Omental fat pad (tissue), 3 donors: ENCODE measurements at regions not wholly inside any gene's neighbourhood (a gene's known extent, or its start where the extent isn't known, plus 50 kb on each side); places are given as distances from the start of the nearest gene placed in this dataset.
"Not testable (repeated sequence)": the region's sequence is repeated elsewhere in the genome, so short reads cannot be mapped to it uniquely, and the experiment has no call there.

Experiments used
- ATAC-seq: fragments of 150-250 bp; one replicate; pipeline ENCODE4 v1.9.1; 2016; ENCODE audit warnings: mild to moderate bottlenecking, moderate library complexity; ENCODE audit not compliant: low FRiP score
- DNase-seq: peaks from one replicate; pipeline ENCODE4 v3.0.0-alpha.2; 2019; ENCODE audit warnings: low spot score
- TF ChIP-seq, protein P1 (sequence below), 3 donors: fragments of 450-650 bp; IDR thresholded peaks; one replicate each; pipeline ENCODE4 v1.5.1; 2016 to 2017; ENCODE audit warnings: antibody characterized with exemption in 3 of 3, mild to moderate bottlenecking in 3 of 3, moderate library complexity in 2 of 3

- TF ChIP-seq, protein P1, sequence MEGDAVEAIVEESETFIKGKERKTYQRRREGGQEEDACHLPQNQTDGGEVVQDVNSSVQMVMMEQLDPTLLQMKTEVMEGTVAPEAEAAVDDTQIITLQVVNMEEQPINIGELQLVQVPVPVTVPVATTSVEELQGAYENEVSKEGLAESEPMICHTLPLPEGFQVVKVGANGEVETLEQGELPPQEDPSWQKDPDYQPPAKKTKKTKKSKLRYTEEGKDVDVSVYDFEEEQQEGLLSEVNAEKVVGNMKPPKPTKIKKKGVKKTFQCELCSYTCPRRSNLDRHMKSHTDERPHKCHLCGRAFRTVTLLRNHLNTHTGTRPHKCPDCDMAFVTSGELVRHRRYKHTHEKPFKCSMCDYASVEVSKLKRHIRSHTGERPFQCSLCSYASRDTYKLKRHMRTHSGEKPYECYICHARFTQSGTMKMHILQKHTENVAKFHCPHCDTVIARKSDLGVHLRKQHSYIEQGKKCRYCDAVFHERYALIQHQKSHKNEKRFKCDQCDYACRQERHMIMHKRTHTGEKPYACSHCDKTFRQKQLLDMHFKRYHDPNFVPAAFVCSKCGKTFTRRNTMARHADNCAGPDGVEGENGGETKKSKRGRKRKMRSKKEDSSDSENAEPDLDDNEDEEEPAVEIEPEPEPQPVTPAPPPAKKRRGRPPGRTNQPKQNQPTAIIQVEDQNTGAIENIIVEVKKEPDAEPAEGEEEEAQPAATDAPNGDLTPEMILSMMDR (IDR thresholded peaks at IDR 0.05) = no peak
- DNase-seq (no peak), ATAC-seq (no peak)
Observed at GRCh38 chr10:117621795-117622420, 79.4 kb downstream of the EMX2 start.

GRCh38 chr10:117622471-117623184 lies 80.1 kb downstream of the EMX2 start:
- no peak for DNase-seq
- ATAC-seq = no peak
- TF ChIP-seq, protein P1 (IDR thresholded peaks at IDR 0.05) = no peak

DNA sequence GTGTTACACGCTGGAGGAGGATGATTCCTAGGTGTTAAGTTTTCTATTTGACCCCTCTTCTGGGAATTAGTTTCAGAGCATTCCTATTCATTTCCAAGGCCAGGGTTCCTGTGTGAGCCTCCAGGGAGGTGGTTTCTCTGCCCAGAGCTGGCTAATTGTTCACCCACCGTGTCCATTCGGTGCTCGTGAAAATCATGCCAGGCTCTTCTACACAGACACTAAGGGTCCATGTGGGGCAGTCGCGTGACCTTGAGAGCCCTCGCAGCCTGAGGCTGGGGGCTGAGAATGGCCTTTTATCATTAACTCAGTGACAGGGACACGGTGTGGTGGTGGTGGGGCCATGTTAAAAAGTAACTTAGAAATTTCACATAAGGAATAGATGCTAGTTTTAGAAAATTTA lies 83.7 kb downstream of the EMX2 start:
- TF ChIP-seq, protein P1 (IDR thresholded peaks at IDR 0.05) = no peak
- no peak for ATAC-seq
- no peak for DNase-seq

DNA sequence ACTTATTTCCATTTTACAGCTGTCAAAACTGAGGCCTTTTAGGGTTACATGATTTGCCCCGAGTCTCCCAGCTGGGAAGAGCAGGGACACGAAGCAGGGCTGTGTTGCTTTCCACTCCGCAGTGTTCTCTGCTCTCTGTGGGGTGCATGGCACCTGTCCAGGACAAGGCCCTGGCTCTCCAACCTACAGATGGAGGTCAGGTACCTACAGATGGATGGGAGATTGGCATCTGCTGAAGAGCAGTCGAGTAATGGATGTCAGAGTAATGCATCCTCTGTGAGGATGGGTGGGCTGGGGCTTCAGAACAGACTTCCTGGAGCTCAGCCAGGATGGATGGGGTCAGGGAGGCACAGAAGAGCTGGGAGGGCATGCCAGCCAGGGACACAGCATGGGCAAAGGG lies 85.0 kb downstream of the EMX2 start:
- DNase-seq (no peak), ATAC-seq (no peak)
- TF ChIP-seq, protein P1 (IDR thresholded peaks at IDR 0.05) = no peak

DNA sequence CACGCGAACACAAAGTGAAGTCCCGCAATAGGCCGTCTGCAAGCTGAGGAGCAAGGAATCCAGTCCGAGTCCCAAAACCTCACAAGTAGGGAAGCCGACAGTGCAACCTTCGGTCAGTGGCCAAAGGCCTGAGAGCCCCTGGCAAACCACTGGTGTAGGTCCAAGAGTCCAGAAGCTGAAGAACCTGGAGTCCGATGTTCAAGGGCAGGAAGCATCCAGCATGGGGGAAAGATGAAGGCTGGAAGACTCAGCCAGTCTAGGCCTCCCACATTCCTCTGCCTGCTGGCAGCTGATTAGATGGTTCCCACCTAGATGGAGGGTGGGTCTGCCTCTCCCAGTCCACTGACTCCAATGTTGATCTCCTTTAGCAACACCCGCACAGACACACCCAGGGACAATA lies 87.2 kb downstream of the EMX2 start:
- not testable (repeated sequence) for DNase-seq, ATAC-seq

DNA sequence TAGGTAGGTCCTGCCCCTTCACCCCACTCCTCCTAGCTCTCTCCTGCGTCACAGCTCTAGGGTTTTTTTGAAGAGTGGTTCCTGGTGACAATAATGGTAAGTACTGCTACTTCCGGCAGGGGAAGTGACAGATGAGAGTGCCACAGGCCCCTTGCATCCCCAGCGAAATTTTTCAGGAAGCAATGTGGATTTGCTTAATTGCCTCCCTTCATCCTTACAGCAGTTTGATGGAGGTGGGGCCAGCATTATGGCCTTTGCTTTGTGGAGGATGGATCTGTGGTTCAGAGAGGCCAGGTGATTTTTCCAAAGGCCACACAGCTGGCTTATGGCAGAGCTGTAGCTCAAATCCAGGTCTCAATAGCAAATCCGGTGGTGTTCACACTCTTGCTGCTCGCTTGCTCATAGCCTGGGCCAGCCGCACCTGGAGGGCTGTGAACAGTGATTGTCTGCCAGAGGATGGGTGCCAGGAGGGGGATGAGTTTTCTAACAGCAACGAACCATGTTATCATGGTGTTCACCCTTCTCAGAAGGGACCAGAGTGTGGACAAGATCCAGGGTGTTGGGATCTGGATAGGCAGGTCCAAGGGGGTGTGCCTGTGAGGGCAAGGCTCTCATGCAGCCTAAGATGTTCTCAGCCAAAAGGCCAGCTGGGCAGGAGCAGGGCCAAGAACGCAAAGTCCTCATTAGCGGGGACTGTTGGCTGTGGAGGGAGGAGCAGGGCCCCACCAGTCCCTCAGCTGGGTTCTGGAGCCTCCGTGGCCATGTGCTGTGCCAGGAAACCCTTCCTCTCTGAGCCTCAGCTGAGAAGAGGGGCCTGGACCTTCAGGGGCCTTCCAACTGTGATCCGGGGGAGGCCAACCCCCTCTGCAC lies 89.0 kb downstream of the EMX2 start:
- TF ChIP-seq, protein P1 (IDR thresholded peaks at IDR 0.05) = no peak
- ATAC-seq = no peak
- DNase-seq = no peak

DNA sequence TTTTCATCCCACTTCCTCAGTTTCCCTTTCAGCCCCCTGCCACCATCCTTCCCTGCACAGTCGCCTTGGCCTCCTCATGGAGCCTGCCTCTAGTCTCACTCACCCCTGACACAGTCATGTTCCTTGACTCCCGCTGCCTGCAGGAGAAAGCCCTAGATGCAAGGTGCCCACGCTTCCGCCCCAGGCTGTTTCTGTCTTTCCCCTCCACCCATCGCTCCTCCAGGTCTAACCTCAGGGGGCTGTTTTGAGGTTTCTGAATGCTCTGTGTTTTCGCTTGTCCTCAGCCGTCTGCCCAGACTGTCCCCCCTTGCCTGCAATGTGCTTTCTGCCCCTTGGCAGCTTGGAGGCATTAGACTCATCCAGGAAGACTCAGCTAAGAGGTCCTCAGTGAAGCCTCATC lies 89.9 kb downstream of the EMX2 start:
- TF ChIP-seq, protein P1 (IDR thresholded peaks at IDR 0.05) = no peak
- DNase-seq (no peak), ATAC-seq (no peak)
